HG03469 (cell line): ENCODE measurements at regions not wholly inside any gene's neighbourhood (a gene's known extent, or its start where the extent isn't known, plus 50 kb on each side); places are given as distances from the start of the nearest gene placed in this dataset.
"Not testable (repeated sequence)": the region's sequence is repeated elsewhere in the genome, so short reads cannot be mapped to it uniquely, and the experiment has no call there.

Experiments used
- ATAC-seq: cut with Tn5 transposase; IDR thresholded peaks from one replicate; pipeline ENCODE4 v1.9.1; 2021; ENCODE audit warnings: mild to moderate bottlenecking, moderate library complexity, moderate number of reproducible peaks; ENCODE audit not compliant: unreplicated experiment

DNA sequence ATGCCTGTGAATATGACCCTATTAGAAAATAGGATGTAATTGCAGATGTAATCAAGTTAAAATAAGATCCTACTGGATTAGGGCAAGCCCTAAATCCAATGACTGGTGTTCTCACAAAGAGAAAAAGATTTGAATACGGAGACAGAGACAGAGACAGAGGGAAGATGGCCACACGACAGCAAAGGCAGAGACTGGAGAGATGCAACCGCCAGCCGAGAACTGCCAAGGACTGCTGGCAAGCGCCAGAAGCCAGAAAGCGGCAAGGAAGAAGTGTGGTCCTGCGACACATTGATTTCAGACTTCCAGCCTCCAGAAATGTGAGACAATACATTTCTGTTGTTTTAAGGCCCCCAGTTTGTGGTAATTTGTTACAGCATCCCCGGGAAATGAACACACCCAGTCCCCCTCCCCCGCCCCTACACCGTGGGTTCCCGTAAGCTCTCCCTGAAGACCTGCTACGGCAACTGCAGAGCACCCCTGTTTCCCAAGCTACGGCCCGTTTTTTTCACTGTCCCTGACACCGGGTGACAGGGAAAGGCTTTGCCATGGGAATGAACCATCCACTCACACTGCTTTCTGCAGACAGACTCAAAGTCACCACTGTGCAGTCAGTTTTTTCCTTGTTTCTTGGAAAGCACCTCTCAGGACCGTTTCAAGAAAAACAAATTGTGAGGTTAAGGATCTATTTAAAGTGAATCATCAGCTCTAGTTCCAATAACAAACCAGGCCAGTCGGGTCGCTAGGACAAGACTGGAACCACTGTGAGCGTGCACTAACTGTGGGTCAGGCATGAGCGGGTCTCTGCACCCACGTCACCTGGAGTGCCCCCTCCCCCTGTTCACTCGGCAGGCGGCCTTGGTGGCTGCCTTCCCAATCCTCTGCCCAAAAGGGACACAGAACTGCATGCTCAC is 199.2 kb upstream of the IRF2BP2 start:
- ATAC-seq = not testable (repeated sequence)

DNA sequence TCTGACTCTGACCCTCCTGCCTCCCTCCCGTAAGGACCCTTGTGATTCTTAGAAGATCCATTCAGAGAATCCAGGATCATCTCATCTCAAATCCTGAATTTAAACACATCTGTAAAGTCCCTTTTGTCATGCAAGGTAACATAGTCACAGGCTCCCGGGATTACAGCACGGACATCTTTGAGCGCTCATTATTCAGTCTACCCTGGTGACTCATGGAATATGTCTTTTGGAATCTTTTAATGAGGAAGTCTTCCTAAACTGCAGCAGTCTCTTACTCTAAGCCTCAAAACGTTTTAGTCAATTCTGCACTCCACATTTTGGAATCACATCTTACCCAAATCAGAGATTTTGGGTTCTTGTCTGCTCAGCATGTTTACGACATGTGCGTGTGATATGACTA is 198.5 kb upstream of the IRF2BP2 start:
- not testable (repeated sequence) for ATAC-seq

DNA sequence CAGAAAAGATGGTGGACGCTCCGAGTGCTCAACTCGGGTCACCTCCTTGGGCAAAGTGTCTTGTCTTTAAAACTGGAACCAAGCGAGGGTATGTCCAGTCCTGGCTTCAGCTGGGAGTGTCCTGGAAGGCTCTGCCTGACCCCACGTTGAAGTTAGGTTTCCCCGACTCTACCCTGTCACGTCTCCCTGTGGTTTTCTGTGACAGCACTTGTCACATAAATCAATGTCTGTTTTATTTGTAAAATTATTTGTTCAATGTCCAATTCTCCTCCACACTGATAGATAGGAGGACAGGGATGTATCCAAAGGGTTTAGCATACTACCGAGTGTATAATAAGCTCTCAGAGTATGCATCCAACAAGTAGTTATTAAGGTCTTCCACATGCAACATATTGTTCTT is 197.7 kb upstream of the IRF2BP2 start:
- ATAC-seq = not testable (repeated sequence)

DNA sequence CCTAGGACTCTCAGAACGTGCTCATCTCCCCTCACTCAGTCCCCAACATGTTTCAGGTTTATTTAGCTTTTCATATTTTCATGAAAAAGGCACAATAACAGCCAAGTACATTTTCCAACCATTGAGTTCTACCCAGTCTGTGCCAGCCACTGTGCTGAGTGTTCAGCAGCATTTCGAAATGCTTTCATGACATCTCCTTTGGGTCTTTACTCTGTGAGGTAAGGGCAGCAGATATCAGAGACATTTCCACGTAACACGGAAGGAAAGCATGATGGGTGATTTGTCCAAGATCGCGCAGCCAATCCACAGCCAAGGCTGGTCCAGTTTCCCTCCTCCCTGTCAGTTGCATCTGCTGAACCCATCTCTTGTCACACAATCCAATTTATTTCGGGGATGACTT is 192.6 kb upstream of the IRF2BP2 start:
- ATAC-seq = not testable (repeated sequence)

DNA sequence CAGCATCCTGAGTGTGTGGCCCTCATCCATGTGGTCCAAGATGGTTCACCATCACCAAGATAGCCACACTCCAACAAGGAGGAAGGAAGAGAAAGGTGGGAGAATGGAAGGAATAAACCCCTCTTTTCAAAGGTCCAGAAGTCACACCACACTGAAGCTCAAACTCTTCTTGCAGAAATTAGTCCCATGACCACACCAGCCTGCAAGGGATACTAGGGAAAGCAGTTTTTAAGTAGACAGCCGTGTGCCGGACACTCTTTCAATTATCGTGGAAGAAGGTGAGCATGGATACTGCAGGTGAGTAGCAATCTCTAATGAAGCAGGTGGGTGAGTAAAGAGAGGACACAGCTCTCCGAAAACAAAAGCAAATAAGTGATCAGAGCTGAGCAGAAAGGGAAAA is 191.7 kb upstream of the IRF2BP2 start:
- not testable (repeated sequence) for ATAC-seq

DNA sequence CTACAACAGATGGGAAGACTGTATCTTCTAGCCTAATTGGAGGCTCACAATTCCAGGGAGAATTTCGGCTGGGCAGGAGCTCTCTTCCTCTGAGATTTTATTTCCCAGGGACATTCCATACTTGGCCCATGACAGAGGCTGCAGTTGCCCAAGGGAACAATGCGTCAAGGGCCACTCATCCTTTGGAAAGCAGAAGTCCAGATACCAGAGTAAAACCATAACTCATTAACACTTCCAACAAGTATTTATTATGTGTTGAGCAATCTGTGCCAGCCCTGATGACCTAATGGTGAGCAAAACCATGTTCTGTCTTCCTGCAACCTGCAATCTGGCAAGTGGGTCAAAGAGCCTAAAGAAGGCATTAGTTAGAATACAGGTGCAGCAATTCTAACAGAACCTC is 191.2 kb upstream of the IRF2BP2 start:
- not testable (repeated sequence) for ATAC-seq

DNA sequence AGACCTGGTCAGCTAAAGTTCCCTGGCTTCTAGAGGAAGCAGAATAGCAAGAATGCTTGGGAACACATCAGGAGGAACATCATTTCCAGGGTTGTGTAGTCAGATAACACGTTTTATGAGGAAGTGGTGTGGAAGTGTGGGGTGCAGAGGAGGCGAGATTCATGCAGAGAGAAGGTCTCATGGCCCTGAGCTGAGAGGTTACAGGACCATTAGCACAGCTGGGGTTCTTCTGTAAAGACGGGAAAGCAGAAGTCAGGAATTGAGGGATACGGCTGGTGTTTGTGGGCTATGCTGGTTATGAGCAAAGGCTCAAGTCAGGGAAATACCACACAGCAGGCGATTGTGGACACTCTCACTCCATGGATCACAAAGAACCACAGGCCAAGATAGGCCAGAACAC is 190.6 kb upstream of the IRF2BP2 start:
- not testable (repeated sequence) for ATAC-seq

DNA sequence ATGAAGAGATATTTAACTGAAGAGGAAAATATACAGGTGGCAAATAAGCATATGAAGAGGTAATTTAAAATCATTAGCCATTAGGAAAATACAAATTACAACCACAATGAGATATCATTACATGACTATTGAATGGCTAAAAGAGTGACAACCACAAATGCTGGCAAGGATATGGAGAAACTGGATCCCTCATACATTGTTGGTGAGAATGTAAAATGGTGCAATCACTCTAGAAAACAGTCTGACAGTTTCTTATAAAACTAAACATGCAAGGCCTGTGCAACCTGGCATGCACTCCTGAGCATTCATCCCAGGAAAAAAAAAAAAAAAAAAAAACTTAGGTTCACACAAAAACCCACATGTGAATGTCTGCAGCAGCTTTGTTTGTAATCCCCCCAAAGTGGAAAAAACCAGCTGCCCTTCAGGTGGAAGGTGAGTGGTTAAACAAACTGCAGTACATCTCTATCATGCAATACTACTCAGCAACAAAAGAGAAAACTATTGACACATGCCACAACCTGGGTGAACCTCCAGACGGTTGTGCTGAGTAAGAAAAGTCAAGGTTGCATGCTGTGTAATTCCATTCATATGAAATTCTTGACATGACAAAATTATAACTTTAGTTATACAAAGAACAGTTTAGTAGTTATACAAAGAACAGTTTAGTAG is 189.2 kb upstream of the IRF2BP2 start:
- ATAC-seq = not testable (repeated sequence)

DNA sequence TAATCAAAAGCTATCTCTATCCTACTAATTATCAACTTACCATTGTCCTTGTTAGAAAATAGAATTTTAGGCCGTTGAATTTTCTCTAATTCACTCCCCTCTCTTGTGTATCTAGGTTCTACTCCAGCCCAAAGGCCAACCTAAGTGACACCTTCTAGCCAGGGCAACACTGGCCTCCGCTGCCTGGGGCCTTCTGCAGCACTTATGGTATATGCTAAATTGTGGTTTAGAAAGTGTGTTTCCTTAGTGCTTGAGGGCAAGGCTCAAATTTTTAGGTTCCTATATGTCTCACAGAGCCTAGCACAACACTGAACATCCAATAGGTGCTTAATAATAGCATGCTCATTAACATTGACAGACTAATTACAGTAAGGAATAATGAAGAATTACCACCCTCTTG is 187.2 kb upstream of the IRF2BP2 start:
- not testable (repeated sequence) for ATAC-seq

DNA sequence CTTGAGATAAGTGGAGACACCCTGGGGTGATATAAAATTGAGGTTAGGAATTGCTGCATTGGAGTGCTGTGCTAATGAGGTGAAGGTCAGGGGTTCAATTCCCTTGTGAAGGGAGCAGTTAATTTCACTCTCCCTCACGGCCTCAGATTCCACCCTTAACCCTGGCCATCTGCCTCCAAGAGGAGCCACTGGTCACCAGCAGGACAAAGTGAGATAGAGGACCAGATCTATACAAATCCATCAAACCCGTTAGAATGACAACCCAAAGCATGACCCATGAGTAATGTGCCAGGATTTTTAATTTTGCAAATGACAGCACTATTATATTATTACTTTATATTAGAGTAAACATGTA is 186.4 kb upstream of the IRF2BP2 start:
- not testable (repeated sequence) for ATAC-seq

DNA sequence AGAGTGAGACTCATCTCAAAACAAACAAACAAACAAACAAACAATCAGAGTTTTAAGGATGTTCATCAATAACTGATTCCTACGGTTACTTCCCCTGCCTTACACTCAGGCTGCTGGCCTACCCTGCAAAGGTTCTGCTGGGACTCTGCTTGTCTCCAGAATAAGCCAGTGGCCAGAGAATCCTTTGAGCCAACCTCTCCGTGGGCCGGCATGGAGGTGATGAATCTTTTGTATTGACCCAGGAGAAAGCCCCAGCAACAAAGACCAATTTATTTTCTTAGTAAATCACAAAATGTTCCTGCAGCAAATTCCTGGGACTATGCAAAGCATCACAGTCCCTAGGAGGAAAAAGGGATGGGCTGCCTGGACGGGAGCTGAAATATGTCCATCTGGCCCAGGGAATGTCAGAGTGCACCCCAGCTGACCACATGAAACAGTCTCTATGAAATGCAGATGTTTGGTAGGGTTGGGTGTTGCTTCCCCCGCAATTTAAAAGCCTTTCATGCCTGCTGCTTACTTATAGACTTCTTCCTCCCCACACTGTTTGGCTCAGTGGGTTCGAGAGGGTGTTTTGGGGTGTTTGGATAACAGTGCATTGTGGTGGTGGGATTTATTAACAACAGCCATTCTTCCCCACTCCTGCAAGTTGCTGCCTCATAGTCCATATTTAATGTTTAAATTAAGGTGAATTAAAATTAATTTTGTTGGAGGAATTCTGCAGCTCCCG is 185.9 kb upstream of the IRF2BP2 start:
- not testable (repeated sequence) for ATAC-seq

DNA sequence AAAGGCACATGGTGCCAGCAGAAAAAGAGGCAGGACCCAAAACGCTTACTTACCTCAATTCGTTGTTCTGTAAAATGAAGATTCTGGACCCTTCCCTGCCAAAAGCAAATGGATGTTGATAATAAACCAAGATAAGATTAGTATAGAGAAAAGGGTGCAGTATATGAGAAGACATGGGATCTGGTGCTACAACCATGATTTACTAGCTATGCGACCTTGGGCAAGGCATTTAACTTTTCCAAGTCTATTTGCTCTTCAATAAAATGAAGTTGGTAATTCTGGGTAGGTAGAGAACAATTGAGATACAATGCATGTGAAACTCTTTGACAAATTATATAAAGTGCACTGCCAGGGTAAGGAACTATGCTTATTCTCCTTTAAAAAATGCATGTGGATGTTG is 185.0 kb upstream of the IRF2BP2 start:
- ATAC-seq = not testable (repeated sequence)

DNA sequence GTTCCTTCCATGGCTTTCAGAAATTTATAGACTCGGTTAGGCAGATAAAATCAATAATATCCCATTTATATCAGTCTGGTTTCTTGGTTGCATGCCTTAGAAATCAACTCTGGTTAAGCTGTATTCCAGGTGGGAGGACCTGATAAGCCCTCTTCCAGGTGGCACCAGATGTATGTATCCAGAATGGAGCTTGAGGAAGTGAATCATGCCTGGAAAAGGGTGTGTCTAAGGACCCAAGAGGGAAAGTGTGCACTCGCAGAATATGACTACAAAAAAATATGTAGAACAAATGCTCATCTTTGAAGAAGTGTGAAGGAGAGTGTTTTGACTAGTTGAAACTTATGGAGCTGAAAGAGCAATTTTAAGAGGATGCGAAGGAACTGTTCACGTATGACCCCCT is 184.5 kb upstream of the IRF2BP2 start:
- ATAC-seq = not testable (repeated sequence)

DNA sequence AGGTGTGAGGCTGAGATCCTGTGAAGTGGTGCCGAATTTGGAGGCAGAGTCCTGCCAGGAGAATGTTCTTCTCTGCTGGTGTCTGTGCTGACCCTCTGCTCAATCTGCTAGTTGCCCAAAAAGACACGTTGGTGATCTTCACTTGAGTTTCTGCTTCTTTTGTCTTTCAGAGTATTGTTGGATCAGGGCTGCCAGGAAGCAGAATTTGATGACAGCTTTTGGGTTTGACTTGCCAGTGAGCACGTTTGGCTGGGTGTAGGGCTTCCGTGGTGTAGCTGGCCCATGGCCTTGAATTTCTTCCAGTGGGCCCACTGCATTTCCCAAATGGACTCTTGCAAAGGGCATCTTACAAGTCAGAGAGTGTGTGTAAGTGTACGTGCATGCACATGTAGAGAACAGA is 183.9 kb upstream of the IRF2BP2 start:
- not testable (repeated sequence) for ATAC-seq

DNA sequence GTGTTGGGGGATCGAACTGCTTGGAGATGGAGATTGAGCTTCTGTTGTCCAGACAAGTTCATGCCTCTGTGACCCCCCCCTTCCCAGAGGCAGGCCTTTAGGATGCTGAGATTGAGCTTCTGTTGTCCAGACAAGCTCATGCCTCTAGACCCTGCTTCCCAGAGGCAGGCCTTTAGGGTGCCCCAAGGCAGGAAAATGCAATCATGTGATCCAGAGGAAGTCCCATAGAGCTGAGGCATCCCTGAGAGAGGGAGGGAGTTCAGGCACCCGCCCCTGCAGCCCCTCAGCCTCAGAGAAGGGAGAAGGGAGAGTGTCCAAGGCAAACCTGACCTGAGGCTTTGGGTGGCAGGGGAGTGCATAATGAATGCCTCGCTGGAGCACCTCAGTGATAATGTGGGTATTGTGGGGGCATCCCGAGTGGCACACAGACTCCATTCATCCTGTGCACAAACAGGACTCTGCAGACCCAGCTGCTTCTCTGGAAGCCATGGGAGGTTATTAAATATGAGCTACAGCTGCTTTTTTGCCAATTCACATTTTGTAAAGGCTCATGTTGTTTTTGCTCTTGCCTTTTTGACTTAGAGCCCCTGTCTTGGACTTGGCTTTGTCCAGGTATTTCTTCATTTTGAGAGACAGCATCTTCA is 182.4 kb upstream of the IRF2BP2 start:
- not testable (repeated sequence) for ATAC-seq

DNA sequence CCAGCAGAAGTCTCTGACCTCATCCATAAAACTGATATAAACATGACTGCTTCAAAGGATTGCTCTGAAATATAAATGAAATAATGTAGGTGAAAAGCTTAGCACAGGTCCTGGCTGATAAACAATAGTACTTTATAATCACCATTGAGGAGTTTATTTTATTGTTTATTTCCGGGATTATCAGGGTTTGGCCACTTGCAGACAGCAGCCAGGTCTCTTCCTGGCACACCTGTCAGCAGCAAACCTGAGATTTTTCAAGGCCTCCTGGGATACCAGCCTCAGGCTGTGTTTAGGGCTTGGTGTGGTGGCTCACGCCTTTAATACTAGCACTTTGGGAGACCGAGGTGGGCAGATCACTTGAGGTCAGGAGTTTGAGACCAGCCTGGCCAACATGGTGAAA is 181.6 kb upstream of the IRF2BP2 start:
- not testable (repeated sequence) for ATAC-seq

DNA sequence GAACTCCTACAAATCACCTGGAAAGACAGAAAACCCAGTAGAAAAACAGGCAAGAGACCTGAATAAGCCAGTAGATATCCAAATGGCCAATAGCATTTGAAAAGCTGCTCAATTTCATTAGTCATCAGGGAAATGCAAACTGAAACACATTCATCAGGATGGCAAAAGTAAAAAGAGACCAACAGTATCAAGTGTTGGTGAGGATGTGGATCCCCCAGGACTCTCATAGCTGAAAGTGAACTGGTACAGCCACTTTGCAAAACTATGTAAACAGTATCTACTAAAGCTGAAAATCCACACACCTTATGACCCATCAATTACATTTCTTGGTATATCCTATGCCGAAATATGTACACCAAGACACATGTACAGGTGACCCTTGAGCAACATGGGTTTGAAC is 180.4 kb upstream of the IRF2BP2 start:
- not testable (repeated sequence) for ATAC-seq

DNA sequence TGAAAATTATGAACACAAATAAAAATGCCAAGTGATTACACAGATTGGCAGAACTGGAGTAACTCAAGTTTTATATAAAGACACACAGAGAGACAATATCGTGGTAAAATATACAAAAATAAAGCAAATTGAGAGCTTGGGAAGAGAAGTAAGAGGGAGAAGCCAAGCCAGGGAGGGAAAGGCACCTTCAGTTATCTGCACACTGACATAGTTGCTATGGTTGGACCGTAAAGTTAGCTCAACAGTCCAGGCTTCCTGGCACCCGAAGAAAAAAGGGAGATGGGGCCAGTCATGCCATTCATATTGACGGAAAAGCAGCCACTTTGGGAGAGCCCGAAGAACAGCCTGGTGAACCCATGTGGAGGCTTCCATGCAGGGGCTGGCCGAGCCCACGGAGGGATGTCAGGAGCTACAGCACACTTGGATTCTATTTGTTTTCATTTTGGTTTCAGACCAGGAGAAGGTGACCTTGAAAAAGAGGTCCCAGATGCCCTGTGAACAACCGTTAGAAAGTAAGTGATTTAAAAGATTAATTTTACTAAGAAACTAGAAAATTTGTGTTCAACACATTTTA is 177.1 kb upstream of the IRF2BP2 start:
- ATAC-seq = not testable (repeated sequence)

DNA sequence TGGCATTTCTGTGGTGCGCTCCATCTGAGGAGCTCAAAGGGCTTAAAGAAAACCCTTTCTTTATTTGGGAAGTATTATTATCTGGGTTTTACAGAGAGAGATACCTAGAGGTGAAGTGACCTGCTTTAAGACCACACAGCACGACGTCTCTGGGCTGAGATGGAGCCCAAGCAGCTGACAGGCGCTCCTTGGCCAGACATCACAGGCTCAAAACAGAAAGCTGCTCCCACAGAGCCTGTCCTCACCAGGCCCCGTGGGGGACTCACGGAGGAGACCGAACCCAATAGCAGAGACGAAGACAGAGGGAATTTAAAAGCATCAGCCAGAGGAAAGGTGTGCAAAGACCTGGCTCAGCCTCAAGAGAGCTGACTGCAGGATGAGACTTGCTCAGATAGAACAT is 175.9 kb upstream of the IRF2BP2 start:
- ATAC-seq = not testable (repeated sequence)

DNA sequence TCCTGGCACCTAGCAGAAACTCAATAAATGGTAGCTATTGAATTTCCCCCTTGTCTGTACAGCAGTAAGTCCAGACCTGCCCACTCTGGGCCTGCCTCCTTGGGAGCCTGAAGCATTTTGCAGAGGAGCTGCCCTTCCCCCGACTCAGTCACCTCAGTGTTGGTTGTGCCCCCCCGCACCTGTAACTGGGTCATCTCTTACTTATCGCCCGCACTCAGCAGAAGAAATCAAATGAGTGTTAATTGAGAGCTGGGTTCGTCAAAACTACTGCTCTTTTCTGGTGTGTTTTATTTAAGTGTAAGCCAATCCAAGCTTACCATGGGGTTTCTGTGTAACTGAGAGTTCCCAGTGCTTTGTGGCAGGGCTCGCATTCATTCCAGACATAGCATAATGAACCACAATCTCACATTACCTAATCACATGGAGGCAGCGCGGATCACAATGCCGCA is 175.5 kb upstream of the IRF2BP2 start:
- not testable (repeated sequence) for ATAC-seq
